Occipital lobe (tissue), 1 donor: ENCODE measurements at regions not wholly inside any gene's neighbourhood (a gene's known extent, or its start where the extent isn't known, plus 50 kb on each side); places are given as distances from the start of the nearest gene placed in this dataset.

Experiments
- small RNA-seq: library from RNA; depleted of rRNA; stranded (forward); fragments of <200 nt; gene quantifications from one replicate; pipeline ENCODE3, GENCODE V24; 2014

Small RNA genes in the stretch of these regions (small RNA-seq; reads per million reads assigned to genes)
- gene RF00012 = 0.12 reads per million
